Activated CD4-positive, alpha-beta T cell treated with anti-CD3 and anti-CD28 coated beads for 24 hours (primary cell): ENCODE measurements at regions not wholly inside any gene's neighbourhood (a gene's known extent, or its start where the extent isn't known, plus 50 kb on each side); places are given as distances from the start of the nearest gene placed in this dataset.

ENCODE experiments used
- DNase-seq, 2 donors: peaks; one replicate each; pipeline ENCODE4 v3.0.0-alpha.2; 2020; ENCODE audit warnings: low read depth in 2 of 2

DNA sequence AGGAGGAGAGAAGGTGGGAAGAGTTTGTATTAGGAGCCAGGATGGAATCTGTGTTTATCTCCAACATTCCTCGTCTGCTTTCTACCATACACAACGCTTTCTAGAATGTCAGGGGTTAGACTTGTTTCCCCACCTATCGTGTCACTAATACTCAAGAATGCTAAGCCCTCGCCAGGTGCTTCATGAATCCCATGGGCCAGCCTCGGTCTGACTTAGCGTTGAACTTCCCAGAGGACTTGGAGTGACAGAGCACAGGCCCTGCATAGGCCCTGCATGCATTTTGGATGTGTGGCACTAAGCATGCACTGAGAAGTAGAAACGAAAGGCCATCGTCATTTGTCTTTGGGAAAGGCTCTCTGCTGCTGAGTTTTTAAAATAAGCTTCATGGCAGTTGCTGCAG is 328.7 kb downstream of the NSG2 start:
- DNase-seq, result no peak

DNA sequence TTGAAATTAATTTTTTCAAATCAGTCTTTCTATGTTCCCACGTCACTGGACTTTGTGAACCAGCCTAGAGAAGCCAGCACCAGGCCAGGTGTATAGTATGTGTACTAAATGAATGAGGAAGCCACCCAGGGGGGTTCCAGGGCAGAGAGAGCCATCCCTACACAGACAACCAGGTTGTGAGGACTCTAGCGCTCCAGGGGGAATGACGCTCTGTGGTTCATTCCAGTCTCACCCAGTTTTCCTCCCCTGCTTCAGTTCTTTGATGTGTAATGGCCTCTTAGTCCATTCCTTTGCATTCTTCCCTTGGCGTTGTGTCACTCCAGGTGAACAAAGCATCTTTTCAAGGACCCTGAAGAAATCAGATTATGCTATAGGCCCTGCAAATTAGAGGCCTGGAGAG is 330.6 kb downstream of the NSG2 start:
- DNase-seq, result no peak

DNA sequence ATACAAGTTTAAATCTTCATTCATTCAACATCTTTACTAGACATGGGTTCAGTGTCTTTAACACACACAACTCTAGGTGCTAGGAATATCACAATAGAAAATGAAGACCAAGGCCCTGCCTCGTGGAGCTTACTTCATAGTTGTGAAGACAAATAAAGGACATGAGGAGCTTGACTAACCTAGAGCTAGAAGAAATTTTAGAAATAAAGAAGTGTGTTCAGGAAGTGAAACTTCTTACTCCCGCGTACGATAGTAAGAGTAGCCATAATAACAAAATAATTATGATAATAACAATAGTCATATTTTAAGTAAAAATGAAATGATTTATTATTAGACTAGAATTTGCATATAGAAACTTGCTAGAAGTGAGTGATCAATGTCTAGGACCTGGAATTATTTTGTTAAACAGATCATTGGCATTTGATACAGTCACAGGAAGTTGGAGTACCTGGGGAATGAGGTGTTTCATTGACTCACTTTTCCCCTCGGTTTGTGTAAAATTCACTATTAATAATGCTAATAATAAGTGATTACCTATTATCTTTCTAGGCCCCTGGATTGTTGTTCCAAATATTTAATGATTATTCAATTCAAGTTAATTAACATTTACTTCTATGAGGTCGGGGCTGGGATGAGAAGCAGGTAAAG is 331.3 kb downstream of the NSG2 start:
- no peak for DNase-seq

DNA sequence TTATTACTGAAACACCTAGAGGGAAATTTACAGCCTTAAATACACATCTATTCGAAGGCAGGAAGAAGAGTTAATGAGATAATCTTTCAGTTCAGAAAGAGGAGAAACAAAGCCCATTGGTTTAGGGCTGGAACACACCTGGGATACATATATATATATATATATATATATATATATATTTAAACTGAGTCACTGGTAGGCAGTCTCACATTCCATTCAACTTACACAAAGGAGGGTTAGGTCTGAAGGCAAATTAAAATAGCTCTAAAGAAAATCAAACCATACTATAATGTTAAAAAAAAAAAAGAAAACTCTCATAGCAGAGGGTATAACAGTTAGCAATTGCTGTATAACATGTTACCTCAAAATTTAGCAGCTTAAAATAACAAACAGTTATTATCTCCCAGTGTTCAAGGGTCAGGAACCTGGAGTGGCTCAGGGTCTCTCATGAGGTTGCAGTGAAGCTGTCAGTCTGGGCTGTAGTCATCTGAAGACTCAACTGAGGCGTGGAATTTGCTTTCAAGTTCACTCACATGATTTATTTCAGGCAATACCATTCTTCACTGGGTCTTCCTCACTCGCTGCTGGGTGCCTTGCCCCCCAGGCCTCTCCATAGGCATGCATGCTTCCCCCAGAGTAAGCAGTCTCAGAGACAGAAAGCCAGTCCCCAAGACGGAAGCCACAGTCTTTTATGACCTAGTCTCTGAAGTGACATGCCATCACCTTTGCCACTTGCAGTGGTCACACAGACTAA is 332.8 kb downstream of the NSG2 start:
- DNase-seq, result no peak

DNA sequence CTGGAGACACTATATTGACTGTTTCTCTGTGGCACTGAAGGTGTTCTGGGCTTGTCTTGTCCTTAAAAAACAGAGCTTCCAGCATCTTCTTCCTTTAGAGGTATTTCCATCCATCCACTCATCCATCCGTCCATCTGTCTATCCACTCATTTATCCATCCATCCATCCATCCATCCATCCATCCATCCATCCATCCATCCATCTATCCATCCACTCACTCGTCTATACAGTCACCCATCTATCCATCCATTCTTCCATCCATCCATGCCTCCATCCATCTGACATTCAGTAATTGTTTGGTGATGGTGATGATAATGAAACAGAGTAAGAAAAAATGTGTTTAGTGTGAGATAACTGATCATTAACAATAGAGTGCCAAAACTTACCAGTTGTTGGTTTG is 334.8 kb downstream of the NSG2 start:
- DNase-seq, result no peak

DNA sequence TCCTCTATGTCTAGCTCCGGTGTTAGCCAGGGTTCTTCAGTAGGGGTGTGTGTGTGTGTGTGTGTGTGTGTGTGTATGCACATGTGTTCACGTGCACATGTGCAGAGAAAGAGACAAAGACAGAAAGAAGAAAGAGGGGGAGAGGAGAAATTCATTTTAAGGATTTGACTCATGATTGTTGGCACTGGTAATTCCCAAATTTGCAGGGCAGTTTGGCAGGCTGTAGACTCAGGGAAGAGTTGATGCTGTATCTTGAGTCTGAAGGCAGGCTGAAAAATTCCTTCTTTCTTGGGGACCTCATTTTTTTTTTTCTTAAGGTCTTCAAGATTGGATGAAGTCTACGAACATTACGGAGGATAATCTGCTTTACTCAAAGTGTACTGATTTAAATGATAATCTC is 335.7 kb downstream of the NSG2 start:
- DNase-seq, result no peak

DNA sequence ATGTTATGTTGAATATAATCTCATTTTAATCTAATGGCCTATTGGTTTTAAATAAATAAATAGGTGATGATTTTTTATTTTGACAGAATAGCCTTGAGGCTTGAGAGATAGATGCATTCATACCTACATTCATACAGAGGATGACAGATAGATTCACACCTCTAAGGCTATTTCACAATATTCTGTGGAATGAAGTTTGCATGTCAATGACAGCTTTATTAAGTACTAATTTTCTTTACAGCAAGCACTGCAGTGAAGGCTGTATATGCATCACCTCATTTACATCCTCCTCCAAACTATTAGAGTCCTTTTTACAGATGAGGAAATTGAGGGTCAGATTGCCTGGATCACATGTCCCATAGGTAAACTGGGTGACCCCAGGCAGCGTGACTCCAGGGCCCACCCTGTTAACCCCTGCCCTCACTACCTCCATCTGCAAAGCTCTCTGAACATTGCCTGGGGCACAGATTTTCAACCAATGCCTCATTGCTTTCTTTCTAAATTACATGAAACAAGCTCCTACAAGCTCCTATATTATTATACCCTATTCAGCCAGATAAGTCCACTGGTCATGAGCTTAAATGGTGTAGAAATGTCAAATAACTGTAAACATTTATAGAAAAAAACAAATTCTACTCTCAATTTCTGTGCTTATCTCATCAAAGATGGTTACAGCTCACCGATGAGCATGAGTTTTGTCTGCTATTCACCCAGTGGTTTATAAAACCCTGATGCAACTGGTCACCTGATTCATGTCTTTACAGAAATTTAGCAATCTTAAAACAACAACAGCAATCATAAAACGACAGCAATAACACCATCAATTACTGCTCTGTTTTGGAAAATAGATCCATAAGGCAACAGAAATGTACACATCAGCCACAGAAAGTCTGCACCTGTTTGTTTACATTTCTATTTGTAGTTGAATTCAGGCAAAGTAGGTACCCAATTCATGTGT is 338.0 kb downstream of the NSG2 start:
- DNase-seq, result no peak

DNA sequence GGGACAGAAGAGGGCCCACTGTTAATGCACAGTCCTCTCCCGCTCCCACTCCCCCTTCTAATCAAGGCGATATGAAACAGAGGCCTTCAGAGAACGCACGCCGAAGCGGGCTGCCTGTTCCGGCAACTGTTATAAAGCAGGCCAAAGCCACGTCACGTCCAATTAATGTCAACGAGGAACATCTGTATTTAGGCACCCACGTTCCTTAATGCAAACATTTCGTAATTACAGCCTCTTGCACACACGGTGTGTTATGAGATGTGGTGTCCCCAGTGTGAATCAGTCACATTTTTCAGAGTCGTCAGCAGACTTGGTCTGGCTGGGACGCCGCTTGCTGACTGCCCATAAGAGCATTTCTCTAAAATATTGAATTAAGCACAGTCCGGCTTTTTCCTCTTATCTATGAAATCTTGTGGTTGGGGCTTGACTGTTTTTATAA is 339.0 kb downstream of the NSG2 start:
- no peak for DNase-seq

DNA sequence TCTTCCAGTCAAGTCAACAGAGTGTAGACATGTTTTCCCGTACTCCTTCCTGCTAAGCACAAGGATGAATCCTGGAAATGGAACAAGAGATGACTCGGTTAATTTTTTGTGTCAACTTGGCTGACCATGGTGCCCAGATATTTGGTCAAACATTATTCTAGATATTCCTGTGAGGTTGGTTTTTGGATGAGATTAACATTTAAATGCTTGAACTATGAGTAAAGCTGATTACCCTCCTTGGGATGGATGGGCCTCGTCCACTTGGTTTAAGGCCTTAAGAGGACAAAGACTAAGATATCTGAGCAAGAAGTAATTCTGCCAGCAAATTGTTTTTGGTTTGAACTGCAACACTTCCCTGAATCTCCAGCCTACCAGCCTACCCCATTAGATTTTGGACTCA is 338.1 kb upstream of the MSX2 start:
- no peak for DNase-seq

DNA sequence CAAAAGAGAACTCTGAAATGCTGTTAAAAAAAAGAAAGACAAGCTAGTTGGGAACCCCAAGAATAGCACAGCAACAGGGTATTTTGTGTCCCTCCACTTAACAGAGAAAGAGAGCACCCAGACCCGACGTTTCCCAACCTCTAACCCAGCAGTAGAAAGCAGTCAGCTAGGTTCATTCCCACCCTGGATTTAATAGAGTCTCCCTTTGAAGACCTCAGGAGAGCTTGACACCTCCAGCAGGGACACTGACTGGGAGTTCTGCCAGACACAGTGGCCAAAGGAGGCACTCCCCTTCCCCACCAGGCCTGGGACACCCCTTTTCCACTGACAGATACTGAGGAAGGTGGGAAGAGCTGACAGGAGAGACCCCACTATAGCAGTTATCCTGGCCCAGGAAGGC is 337.5 kb upstream of the MSX2 start:
- DNase-seq, result no peak

DNA sequence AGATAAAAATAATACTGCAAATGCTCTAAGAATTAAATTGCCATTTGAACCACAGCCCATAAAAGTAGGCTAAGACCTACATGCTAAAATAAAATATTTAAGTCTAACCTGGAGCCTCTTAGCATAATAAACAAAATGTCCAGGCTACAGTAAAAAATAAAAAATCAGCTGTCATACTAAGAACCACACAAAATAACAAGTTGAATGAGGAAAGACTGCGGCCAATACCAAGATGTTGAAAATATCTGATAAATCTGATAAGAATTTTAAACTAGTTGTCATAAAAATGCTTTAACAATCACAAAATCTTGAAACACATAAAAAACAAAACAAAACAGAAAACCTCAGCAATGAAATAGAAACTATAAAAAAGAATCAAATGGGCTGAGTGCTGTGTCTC is 336.9 kb upstream of the MSX2 start:
- DNase-seq, result no peak

DNA sequence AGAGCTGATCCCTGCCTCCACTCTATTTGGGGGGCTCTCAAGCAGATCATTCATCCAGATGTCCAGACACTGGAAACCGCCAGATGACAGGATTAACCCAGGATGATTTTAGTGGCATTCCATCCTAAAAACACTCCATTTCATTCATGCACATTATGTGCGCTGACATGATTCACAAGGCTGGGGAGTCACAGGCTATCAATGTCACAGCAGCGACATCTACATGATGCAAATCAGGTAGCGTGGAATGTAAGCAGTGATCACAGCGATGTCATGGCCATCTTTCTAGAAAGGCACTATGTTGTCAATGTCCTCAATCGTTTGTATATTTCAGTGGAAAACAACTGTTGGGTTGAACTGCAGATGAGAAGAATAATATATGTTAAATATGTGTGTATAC is 331.5 kb upstream of the MSX2 start:
- no peak for DNase-seq

DNA sequence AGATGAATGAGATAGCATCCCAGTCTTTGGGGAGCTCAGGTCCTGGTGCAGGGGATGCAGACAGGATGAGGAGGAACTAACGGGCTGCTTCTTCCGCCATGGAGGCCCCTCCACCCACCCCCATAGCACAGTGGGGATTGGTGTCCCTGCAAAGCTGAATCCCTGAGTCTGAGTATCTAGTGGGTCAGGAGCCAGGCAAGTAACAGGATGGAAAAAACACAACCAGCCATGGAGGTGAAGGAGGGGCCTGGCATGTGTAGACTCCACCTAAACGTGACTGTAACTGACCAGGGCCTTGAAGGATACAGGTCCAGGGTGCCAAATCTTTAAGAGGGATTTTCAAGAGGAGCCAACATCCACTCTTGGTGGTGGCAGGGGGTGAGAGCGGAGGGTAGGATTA is 327.8 kb upstream of the MSX2 start:
- DNase-seq, result no peak

DNA sequence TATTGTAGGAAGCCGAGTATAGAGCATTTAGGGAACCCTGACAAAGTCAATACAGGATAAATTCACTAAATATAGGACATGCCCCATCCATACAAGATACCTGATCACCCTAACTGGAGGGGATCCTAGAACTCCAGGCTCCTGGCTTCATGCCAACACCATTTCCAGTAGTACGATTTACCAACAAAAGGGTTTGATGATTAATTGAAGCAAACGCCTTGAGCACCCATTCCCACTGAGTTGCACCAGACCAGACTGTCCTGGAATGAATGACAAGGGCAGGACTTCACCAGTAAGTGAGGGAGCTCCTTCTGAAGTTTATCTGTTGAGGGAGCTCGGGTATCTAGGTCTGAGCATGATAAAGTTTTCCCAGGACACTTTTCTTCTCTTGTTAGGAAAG is 327.2 kb upstream of the MSX2 start:
- no peak for DNase-seq

DNA sequence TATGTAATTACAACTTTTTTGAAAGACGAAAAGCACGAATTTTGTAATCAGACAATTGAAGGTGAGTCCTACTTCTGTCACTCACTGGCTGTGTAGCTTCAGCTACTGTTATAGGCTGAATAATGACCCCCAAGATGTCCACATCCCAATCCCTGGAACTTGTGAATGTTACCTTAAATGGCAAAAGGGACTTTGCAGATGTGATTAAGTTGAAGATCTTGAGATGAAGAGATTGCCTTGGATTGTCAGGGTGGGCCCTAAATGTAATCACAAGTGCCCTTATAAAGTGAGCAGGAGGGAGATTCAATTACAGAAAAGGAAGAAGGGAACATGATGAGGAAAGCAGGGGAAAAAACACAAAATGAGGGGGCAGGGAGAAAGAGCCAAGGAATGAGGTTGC is 326.2 kb upstream of the MSX2 start:
- DNase-seq, result no peak

DNA sequence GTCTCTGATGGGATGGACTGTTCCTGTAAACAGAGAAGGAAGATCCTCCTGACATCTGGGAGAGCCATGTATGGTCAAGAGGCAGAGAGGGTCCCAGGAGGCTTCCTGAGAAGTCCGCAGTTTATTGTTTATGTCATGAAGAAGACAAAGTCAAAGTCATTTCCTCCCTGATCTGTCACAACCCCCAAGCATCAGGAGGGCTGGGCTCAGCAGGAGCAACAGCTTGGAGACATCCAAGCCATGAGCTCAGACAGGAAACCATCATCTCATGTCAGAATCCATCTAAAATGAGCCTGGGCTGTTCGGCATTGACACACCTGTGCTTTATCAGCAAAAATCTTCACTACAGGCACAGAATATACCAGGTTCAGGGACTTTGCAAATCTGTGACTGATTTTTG is 325.0 kb upstream of the MSX2 start:
- DNase-seq, result no peak

DNA sequence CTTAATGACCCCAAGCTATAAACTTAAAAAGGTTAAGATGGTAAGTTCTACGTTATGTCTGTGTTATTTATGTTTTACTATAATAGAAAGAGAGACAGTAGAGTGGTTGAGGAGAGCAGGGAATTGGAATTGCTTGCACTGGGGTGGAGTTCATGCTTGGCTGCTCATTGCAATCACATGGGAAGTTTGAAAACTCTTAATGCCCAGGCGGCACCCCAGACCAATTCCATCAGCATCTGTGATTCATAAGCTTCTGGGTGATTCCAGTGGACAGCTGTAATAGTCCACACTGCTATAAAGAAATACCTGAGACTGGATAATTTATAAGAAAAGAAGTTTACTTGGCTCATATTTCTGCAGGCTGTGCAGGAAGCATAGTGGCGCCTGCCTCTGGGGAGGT is 323.9 kb upstream of the MSX2 start:
- no peak for DNase-seq

DNA sequence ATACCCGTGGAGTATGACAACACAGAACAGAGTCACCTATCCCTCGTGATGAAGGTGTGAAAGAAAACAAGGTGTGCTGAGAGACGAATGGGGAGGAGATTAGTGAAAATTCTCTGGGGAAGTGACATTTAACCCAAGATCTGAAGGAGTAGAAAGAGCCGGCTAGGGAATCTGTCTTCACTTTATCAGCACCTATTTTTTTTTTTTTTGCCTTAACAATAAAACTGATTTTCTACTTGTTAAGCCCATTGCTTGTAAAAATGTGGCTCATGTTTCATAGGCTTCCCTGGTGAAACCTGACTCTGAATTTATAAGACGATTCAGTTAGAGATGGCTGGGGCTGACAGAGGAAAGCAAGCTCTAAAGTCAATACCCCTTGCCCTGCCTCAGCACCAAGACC is 322.6 kb upstream of the MSX2 start:
- no peak for DNase-seq

DNA sequence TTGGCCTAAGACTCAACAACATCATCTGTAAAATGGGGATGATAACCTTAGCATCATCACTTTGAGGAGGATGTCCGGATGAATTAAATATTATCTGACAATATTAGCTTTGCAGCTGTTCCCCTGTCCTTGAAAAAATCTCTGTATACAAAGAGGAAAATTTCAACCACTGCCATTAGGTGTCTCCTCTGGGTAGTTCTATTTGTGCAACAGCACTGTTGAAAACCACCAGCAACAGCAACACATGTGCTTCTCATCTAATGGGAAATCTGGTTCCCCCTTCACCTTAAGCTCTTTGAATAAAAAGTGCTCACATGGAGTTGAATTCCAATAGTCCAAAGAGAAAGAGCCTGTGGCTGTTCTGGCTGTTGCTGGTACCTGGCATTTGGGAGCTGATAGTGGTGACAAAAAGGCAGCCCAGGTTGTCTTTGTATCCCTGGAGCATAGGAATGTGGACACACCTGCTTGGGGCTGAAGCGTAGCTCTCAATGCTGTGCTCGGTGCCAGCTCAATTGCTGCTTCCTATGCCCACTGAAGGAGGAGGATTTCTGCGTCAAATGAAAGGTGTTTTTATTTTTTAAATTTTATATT is 322.1 kb upstream of the MSX2 start:
- DNase-seq, result no peak

DNA sequence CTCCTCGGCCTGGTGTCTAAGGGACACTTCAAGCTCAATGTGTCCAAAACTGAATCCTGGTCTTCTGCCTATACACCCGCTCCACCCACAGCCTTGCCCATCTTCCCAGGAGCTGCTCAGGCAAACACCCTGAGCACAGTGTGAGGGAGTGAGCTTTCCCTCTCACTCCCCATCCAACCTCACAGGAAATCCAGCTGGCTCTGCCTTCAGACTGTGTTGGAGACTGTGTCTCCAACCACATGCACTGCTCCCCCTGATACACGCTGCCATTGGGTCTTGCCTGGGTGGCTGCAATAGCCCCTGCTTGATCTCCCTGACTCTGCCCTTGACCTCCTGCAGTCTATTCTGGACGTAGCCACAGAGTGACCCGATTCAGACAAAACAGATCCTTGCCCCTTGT is 319.5 kb upstream of the MSX2 start:
- DNase-seq, result no peak

DNA sequence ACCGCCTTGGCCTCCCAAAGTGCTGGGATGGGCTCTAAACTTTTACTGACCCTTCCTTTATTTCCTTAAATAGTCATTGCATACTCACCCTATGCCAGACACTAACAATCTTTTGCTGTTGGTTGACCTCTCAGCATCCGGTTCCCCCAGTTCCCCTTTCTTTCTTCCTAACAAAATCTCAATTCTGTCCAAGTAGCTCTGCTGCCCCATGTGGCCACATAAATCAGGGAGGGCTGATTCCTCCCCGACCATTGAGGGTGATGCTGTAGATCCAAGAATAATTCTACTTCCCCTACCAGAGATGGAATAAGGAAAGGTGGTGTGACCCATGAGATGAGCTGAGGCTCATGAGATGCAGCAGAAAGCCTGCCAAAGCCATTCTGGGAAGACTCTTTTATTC is 315.3 kb upstream of the MSX2 start:
- DNase-seq, result no peak

DNA sequence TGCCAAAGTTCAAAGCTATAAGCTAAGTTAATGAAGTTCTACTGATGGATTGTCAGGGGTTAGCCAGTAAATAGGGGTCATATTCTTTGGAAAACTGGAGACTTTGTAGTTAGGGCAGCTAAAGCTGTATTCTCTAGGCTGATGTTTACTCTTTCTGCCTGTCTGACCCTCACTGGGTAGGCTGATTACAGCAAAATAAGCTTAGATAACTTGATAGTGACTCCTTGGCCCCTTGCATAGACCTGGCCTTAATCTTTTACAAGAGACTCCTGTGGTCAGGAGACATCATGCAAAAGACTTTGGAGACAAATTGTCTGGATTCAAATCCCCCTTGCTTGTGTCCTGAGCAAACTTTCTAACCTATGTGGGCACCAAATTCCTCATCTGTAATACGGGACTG is 314.4 kb upstream of the MSX2 start:
- no peak for DNase-seq
